Lung microvascular endothelial cell (primary cell): ENCODE measurements at regions not wholly inside any gene's neighbourhood (a gene's known extent, or its start where the extent isn't known, plus 50 kb on each side); places are given as distances from the start of the nearest gene placed in this dataset.
"Not testable (repeated sequence)": the region's sequence is repeated elsewhere in the genome, so short reads cannot be mapped to it uniquely, and the experiment has no call there.

Source experiments
- DNase-seq, 2 donors: peaks; one replicate each; pipeline versions ENCODE4 v3.0.0 to v3.0.0-alpha.2; 2010; ENCODE audit warnings: low read depth in 2 of 2

DNA sequence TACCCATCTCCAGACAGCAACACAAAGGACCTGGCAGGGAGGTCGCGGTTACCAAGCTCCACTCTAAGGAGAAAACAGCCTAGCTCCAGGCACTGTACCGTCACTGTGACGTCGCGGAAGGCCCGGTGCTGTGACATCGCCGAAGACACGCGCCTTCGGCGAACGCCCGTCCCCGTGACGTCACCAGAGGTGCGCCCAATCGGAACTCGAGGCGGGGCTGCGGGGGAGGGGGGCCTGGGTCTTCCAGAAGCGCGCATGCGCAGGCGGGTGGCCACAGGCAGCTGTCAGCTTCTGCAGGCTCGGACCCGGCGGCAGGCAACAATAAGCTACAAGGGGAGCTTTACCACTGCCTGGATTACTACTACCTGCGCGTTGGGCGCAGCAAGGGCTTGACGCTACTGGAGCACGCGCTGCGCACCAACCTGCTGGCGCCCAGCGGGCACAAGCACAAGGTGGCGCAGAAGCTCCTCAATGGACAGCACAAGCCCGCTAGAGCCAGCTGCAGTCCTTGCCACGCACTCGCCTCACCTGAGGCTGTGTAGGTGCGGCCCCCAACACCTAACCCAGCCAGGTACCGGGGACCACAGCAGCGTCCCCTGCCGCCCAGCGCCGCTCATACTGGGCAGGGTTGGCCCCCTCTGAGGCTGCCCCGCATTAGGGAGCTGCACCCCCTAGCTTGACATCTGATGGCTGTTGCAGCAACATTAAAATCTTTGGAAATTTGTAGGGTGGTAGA is 208.4 kb downstream of the TPST1 start:
- peak; percentile 81 to 93 for DNase-seq

DNA sequence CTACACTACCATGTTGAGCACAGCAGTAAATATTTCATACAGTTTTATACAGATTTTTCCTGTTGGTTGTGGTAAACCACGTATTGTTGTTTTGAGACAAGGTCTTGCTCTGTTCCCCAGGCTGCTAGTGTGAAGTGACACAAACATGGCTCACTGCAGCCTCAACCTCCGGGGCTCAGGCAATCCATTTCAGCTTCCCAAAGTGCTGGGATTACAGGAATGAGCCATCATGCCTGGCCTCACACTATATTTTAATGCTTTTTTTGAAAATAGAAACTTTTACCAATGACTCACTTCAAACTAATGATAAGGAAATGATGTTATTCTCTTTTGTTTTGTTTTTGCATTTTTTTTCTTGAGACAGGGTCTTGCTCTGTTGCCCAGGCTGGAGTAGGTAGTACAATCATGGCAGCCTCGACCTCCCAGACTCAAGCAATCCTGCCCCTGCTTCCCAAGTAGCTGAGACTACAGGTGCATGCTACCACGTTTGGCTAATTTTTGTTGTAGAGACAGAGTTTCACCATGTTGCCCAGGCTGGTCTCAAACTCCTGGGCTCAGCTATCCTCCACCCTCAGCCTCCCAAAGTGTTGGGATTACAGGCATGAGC is 210.6 kb downstream of the TPST1 start:
- peak in 1 of 2 donors; percentile 6 for DNase-seq

DNA sequence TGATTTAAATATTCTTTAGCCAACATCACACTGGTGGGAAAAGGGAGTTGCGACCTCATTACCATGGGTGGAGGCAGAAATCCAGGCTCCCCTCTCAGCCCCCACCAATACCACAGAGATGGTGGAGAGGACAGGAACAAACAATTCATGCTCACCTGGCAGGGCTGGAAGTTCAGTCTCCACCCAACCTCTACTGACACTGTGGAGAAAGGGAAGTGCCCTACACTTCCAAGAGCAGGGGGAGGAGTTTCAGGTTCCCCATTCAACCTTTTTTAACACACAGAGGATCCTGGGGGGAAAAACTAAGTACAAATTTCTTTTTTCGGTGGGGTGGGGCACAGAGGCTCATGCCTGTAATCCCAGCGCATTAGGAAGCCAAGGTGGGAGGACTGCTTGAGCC is 210.1 kb upstream of the KCTD7 start:
- no peak for DNase-seq

DNA sequence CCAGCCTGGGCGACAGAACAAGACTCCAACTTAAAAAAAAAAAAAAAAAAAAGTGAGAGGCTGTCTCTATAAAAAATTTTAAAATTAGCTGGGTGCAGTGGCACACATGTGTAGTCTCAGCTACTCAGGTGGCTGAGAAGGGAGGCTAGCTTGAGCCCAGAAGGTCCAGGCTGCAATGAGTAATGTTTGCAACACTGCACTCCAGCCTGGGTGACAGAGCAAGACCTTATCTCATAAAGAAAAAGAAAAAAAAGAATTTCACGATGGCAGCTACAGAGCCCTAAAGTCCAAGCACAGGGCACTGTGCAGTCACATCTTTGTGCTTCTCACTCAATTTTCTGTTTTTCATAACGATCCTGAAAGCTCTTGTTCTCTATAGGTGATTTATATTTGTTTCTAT is 209.5 kb upstream of the KCTD7 start:
- DNase-seq: no peak

DNA sequence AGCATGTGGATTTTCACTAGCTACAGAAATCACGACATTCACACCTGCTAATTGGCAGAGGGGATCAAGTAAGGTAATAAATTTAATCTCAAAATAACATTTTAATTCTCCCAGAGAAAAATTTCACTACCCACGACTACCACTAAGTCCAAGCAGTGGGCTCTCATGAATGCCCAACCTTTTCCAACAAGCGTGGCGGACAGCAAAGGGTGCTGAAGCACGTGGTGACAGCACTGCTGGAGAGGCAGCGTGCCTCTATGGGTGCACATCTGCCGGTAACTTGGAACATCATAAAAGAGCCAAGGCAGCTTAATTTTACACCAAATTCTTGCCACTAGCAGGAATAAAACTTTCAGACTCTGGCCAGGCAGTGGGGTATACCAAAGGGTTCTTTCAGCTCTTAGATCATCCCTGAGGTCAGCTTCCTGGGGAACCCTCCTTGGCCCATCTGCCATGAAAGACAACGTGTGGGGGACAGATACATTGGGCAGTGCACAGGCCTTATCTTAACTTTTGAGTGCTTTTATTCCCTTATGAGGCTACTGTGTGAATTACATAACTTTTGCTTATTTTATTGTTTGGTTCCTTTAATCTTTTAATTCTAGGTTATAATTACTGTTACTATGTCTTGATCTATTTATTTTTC is 206.7 kb upstream of the KCTD7 start:
- no peak for DNase-seq

DNA sequence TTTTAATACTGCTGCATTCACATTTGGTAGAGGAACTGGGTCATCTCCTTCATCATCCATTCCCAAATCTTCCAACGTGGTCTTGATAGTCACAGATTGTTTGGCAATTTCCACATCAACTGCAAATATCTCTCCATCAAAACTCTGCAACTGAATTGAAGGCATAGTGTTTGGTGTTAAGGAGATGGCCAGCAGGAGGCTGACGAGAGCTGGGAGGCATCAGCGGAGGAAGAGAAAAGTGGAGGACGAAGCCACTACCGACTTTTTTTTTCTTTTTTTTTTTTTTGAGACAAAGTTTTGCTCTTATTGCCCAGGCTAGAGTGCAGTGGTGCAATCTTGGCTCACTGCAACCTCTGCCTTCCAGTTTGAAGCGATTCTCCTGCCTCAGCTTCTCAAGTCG is 205.0 kb upstream of the KCTD7 start:
- DNase-seq: no peak

DNA sequence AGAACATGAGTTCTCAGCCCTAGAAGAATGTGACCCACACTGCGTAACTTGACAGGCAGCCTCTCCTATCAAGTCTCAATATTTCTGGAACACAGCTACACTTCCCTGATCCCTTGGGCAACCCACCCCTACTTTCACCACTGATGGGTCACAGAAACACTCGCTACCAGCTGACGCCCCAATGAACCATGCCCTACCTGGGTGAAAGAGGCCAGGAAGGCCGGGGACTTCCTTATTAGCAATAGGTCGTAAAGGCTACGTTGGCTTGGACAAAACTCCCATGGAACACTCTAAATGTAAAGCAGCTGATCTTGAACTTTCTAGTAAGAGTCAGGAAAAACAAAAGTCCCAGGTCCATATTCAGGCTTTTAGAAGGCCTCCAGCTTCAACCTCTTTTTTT is 202.3 kb upstream of the KCTD7 start:
- no peak for DNase-seq

DNA sequence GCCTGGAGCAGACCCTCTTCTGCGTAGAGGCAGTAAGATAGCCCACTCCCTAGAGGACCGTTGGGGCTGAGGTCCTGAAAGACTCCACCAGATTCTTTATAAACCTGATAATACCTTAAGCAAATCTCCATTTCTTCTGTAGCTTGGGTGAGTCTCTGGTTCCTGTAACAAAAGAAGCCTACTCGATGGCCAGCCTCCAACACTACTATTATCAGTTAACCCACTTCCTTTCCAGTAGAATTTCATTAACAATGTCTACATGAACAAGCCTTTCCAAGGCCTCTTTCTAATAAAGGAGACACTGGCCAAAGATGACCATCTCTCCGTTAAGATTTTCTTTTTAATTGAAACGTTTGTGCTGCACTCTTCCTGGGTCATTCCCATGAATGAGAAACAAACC is 201.7 kb upstream of the KCTD7 start:
- no peak for DNase-seq

DNA sequence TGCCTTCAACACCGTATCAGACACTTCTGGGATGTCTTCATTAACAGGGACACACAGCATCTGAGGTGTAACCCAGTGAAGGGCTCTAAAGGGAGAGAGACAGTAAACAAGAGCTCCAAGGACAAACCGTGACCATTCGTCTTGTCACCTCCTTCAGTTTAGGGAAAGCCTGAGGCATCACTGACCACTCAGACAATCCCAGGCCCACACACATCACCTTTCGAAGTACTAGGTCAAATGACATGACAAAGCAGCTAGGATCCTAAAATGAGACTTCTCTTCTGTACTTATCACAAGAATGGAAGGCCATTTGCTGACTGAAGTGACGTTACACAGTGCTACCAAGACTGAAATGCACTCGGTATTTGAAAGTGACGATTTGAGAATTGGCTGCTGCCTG is 200.7 kb upstream of the KCTD7 start:
- DNase-seq: no peak

DNA sequence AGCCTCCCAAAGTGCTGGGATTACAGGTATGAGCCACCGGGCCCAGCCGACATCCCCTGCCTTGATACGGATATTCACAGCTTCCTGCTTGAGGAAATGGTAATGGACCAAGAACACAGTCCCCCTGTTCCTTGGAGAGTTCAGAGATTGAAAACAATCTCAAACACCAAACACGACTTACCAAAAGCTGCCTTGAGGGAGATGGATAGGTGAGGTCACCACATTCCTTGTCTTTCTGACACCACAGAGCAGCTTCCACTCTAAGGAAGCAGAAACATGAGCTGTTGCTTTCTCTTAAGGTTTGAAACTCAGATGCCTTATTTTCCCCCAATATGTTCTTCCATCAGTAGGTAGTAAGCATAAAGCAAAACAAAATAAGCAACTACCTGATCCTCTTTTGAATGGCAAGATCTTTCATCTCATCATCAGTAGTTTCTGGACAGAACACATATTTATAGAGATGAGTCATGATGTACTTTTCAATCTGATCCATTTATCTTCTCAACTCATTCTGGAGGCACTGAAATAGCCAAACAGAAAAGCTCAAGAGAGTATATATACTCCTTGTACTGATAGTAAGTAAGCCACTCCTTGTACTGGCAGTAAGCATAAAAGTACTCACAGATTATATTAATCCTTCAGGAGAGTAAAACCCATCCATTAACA is 199.1 kb upstream of the KCTD7 start:
- DNase-seq: no peak

DNA sequence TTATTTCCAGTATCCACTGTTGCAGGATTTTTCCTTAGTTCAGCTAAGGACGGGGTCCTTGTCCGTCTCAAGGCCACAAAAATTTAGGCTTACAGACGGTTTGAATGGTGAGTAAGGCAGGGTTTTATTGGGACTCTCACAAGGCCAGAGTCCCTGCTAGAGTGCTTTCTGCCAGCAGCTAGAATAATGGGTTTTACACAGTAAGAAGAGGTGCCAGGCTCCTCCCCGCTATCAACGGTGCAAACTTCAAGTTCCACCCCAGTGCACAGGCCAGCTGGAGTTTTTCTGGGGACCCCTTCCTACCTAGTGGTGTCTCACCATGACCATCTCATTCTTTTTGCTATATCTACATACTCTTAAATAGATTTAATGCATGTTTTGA is 198.5 kb upstream of the KCTD7 start:
- no peak for DNase-seq

DNA sequence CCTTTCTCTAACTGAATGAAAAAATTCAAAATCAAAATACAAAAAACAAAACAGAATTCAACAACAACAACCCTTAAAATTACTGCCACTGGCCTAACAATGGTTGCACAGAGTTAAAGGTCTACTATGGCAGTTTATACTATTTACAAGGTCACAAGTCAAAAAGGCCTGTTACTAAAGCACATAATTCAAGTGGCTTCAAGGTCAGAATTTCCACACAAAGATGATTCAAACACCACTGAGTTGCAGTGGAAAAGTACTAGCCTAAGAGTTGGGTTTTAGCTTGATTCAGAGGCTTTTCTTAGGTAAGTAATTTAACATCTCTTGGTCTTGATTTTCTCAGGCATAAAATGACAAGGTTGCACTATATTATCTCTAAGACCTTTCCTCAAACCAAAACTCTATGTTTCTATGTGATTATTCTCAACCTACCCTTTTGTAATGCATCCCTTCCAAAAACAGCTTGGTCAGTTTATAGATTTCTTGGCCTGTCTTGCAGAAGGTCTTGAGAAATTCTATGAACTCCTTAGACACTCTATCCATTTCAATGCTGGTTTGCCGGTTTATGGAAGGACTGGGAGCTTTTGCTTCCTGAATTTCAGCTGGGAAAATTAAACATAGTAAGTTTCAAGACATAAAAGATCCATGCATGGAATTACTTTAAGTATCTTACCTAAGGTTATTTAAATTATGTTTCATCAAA is 189.8 kb upstream of the KCTD7 start:
- not testable (repeated sequence) for DNase-seq

DNA sequence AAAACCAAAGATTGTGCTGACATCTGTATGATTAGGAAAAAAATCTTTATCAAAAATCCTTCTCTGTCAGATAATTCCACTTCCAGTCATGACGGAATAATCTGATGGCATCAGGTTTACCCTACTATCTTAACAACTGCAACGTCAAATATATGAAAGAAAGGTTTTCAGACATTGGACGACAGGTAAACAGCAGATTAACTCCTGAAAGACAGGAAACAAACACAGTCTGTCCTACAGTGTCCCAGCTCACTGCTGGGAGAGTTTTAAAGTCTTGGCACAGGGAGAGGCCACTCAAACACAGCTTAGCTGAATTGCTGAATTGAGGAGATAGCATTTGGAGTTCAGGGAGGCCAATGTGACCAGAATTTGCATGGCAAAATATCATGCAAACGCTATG is 186.3 kb upstream of the KCTD7 start:
- DNase-seq: no peak

DNA sequence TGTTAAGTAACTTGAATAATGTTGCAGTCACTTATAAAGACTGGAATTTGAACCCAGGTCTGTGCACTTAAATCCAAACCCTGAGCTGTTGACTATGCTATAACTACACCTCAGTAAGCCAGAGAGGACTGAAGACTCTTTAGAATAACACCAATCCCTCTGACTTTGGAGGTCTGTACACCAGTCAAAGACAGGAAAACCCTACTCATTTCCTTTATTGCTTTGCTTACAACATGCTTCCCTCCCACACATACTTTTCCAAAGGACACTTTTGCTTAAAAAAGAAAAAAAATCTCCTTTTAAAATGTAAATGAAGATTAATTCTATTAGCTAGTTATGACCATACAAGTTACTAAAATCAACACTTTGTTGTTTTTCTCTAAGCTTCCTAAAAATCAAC is 184.7 kb upstream of the KCTD7 start:
- peak; percentile 49 to 74 for DNase-seq

DNA sequence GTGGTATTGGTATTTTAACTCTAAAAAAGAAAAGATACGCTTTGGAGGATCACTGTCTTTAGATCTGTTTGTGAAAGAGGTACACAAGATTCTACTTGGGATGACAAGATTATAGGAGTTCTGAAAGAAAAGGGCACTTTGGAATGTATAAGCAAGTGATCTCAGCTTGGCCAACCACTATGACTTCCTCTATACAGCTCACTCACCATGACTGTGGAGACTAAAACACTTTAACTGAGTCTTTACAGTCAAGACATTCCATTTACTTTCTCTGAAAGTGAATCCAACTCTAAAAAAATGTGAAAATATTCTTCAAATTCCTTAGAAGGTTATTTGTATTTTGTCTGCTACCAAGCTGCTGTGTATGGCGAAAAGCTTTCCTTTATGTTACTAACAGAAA is 181.7 kb upstream of the KCTD7 start:
- not testable (repeated sequence) for DNase-seq

DNA sequence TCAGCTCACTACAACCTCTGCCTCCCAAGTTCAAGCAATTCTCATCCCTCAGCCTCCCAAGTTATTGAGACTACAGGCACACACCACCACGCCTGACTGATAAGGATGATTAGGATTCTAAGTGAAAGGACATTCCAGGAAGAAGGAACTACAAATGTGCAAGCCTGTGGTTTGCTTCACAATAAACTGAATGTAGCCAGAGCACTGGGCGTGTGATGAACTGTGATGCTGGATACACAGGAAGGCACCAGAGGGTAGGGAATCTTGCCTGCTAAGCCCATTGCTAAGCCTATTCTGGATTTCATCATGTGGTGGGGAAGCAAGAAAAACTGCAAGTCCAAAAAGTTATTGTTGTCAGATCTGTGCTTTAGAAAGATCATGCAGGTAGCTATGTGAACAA is 177.9 kb upstream of the KCTD7 start:
- DNase-seq: not testable (repeated sequence)

DNA sequence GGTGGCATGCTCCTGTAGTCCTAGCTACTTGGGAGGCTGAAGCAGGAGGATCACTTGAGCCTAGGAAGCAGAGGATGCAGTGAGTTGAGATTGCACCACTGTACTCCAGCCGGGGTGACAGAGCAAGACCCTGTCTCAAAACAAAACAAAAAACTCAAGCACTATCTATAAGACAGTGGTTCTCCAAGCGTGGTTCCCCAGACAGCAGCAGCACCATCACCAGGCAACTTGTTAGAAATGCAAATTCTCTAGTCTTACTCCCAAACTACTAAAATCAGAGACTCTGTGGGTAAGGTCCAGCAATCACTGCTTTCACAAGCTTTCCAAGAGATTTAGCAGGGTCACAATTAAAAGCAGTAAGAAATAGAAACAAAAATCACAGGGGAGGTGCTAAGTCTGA is 177.0 kb upstream of the KCTD7 start:
- not testable (repeated sequence) for DNase-seq

DNA sequence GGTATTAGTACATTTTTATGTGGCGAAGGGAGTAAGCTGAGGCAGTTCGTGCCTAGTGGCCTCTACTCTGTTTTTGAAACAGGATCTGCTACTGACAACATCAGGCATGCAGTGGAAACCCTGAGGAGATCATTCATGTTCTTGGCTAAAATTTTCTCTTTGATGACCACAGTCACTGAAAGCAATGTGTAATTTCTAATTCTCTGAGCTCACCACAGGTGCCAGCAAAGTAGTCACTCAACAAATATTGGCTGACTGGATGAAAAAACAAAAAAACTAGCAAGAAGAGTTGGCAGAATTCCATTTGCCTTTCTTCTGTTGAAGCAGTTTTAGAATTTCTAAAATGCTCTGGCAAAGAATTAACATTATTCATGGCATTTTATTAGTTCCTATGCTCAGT is 176.5 kb upstream of the KCTD7 start:
- DNase-seq: no peak

DNA sequence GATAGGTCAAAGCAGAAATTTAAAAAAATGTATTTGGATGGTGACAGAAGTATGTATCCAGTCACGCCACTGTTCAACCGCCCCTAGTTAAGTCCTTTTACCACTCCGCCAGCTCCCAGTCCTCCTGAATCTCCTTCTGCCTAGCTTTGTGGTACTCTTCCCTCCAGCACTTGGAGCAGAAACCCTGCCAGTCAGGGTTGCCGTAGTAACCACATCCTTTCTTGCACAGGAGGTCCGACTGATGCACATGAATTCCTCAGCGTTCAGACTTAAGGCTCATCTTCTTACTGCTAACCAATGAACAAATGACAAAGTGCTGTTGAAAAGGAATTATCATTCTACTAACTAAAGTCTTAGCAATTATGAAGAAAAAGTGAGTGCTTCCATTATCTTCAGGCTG is 175.3 kb upstream of the KCTD7 start:
- no peak for DNase-seq

DNA sequence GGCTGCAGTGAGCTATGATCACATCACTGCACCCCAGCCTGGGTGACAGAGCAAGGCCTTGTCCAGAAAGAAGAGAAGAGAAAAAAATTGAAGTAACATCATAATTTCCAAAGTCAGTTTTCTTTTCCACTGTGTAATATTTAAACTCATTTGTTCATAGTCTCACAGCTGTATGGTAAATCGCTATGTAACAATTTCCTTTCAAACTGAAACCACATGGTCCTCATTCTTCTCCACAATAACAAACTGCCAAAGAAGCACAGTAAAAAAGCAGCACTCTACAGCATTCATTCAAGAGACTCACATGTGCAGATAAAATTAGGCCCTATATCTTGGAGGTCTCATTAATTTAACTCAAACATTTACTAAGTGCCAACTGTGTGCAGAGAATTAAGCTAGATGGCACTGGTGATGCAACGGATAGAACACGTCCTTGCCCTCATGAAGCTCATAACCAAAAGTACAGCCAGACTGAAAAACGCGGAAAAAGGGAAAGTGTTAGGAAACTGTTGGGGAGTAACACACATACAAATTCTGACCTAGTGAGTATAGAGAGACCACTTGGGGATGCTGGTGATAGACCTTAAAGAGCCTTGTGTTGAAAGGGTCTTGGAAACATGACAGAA is 174.0 kb upstream of the KCTD7 start:
- DNase-seq: peak in 1 of 2 donors; percentile 43

DNA sequence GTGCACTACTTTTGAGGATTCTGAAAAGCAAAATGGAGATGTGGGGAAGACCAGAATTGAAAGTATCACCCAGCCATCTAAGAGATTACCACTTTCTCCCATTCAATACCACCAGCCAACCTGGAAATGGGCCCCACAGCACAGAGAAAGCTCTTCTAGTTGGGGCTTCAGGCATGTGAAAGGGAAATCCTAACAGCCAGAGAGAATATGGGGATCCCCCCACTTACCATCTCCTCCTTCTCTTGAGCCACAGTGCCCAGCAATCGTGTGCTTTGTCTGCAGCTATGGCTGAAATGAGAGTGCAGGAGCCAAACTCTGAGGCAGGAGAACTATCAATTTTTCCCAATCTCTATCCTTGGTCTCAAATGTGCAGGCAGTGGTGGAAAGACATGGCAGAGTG is 173.2 kb upstream of the KCTD7 start:
- DNase-seq: not testable (repeated sequence)
